PFSK-1 (cell line): ENCODE measurements at regions not wholly inside any gene's neighbourhood (a gene's known extent, or its start where the extent isn't known, plus 50 kb on each side); places are given as distances from the start of the nearest gene placed in this dataset.

Source experiments
- POLR2AphosphoS5 ChIP-seq: IDR thresholded peaks from 2 replicates; pipeline ENCODE4 v1.6.1; 2012; ENCODE audit warnings: low read depth, mild to moderate bottlenecking, control low read depth, low read length, moderate library complexity
- SIN3A ChIP-seq: IDR thresholded peaks from 2 replicates; pipeline ENCODE4 v1.6.1; 2012; ENCODE audit warnings: mild to moderate bottlenecking, low read length, moderate library complexity, borderline replicate concordance; ENCODE audit not compliant: insufficient read depth
- TAF1 ChIP-seq: IDR thresholded peaks from 2 replicates; pipeline ENCODE4 v1.6.1; 2012; ENCODE audit warnings: low read length, control low read depth, borderline replicate concordance; ENCODE audit not compliant: insufficient read depth
- TF ChIP-seq, protein P1 (sequence below), 2 experiments: IDR thresholded peaks; 2 replicates each; pipeline versions ENCODE4 v1.6.1 to v1.8.0; 2011 to 2012; ENCODE audit warnings: low read depth in 2 of 2, low read length in 2 of 2, control low read depth in 1 of 2, inconsistent platforms in 1 of 2, mild to moderate bottlenecking in 1 of 2, moderate library complexity in 1 of 2; ENCODE audit not compliant: insufficient read depth in 1 of 2

DNA sequence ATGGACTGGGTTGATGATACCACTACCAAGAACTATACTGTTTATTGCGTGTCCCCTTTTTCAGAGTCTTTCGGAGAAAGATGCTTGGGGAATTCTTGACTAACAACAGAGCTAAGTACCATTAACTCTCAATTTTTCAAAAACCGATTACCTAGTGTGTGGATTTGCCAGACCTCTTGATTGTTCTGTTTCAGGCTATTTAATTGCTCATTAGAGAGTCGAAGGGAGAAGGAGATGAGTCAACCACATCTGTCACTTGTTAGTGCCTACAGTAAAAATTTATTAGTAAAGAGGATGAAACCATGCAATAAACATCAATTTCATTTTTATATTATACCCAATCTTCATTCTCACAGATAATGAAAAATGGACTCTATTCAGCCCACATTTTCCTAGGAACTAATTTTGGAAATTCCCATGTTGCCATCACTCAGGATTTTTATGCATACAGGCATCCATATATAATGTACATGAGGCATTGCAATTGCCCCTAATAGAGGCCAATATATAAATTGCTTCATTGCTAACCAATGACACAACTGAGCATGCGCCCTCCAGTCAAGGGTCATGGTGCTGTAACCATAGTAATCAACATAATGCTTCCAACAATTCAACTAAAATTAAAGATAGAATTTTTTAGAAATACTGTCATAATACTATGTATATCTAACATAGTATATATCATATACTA, 541.7 kb downstream of the TBL1XR1 start:
- TF ChIP-seq, protein P1, sequence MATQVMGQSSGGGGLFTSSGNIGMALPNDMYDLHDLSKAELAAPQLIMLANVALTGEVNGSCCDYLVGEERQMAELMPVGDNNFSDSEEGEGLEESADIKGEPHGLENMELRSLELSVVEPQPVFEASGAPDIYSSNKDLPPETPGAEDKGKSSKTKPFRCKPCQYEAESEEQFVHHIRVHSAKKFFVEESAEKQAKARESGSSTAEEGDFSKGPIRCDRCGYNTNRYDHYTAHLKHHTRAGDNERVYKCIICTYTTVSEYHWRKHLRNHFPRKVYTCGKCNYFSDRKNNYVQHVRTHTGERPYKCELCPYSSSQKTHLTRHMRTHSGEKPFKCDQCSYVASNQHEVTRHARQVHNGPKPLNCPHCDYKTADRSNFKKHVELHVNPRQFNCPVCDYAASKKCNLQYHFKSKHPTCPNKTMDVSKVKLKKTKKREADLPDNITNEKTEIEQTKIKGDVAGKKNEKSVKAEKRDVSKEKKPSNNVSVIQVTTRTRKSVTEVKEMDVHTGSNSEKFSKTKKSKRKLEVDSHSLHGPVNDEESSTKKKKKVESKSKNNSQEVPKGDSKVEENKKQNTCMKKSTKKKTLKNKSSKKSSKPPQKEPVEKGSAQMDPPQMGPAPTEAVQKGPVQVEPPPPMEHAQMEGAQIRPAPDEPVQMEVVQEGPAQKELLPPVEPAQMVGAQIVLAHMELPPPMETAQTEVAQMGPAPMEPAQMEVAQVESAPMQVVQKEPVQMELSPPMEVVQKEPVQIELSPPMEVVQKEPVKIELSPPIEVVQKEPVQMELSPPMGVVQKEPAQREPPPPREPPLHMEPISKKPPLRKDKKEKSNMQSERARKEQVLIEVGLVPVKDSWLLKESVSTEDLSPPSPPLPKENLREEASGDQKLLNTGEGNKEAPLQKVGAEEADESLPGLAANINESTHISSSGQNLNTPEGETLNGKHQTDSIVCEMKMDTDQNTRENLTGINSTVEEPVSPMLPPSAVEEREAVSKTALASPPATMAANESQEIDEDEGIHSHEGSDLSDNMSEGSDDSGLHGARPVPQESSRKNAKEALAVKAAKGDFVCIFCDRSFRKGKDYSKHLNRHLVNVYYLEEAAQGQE (IDR thresholded peaks at IDR 0.05; ENCODE audit: insufficient read depth in 1 of 2, low read depth in 2 of 2, low read length in 2 of 2) = no peak
- TF ChIP-seq POLR2AphosphoS5 (no peak), TAF1 (no peak), SIN3A (no peak)
